Panc1 (cell line): ENCODE measurements at regions not wholly inside any gene's neighbourhood (a gene's known extent, or its start where the extent isn't known, plus 50 kb on each side); places are given as distances from the start of the nearest gene placed in this dataset.

Experiments
- ATAC-seq: fragments of 200-7000 bp; cut with Tn5 transposase; 2 replicates; pipeline ENCODE4 v1.9.1; 2020; ENCODE audit warnings: mild to moderate bottlenecking, moderate library complexity
- BruUV-seq: library from RNA; stranded (reverse); fragments of 400-500 nt; replicated peaks from 2 replicates; lab custom pipeline; 2021; lab: Mats Ljungman, UMichigan
- CTCF ChIA-PET: fragments of 300-600 bp; sonication (Branson Sonifier 250); formaldehyde crosslinking; loops from one replicate; lab custom pipeline; 2022; ENCODE audit warnings: antibody characterized with exemption; lab: Charles Lee
- POLR2A ChIA-PET: fragments of 300-600 bp; sonication (Branson Sonifier 250); formaldehyde crosslinking; loops from one replicate; lab custom pipeline; 2022; ENCODE audit warnings: antibody characterized with exemption; lab: Charles Lee
- DNase-seq: peaks from one replicate; pipeline ENCODE4 v3.0.0-alpha.2; 2010; ENCODE audit warnings: low read depth, low spot score
- H3K27ac ChIP-seq: 2 replicates; pipeline ENCODE4 v1.5.1; 2011; ENCODE audit warnings: mild to moderate bottlenecking, low read length, inconsistent platforms
- H3K27me3 ChIP-seq: fragments of 200-500 bp; sonication (Bioruptor generic); 2 replicates; pipeline ENCODE4 v1.6.0; 2014; ENCODE audit warnings: low read length, inconsistent platforms; ENCODE audit not compliant: control insufficient read depth, insufficient read depth
- H3K36me3 ChIP-seq: fragments of 200-500 bp; sonication (Bioruptor generic); 2 replicates; pipeline ENCODE4 v1.5.1; 2014; ENCODE audit warnings: inconsistent platforms, mild to moderate bottlenecking, low read length, moderate library complexity; ENCODE audit not compliant: control insufficient read depth, insufficient read depth
- H3K4me1 ChIP-seq: 2 replicates; pipeline ENCODE4 v1.5.1; 2011; ENCODE audit warnings: inconsistent platforms, mild to moderate bottlenecking, low read length, moderate library complexity; ENCODE audit not compliant: control insufficient read depth, insufficient read depth
- H3K4me3 ChIP-seq, 2 experiments: 2 replicates each; pipeline ENCODE4 v1.5.1; 2011 to 2012; ENCODE audit warnings: low read depth in 2 of 2, low read length in 2 of 2, mild to moderate bottlenecking in 2 of 2, inconsistent platforms in 1 of 2, moderate library complexity in 1 of 2
- H3K9me3 ChIP-seq: fragments of 200-500 bp; sonication (Bioruptor generic); 2 replicates; pipeline ENCODE4 v1.5.1; 2014; ENCODE audit warnings: low read depth, mild to moderate bottlenecking, inconsistent platforms, low read length, moderate library complexity; ENCODE audit not compliant: control insufficient read depth, insufficient read depth
- POLR2AphosphoS5 ChIP-seq: IDR thresholded peaks from 2 replicates; pipeline ENCODE4 v1.6.1; 2012; ENCODE audit warnings: mild to moderate bottlenecking, low read depth, low read length, moderate library complexity
- REST ChIP-seq, 2 experiments: IDR thresholded peaks; 2 replicates each; pipeline ENCODE4 v1.6.1; 2011 to 2012; ENCODE audit warnings: low read depth in 2 of 2, control low read depth in 1 of 2, low read length in 1 of 2, mild to moderate bottlenecking in 1 of 2, moderate library complexity in 1 of 2; ENCODE audit not compliant: insufficient read depth in 1 of 2
- SIN3A ChIP-seq: IDR thresholded peaks from 2 replicates; pipeline ENCODE4 v1.6.1; 2012; ENCODE audit warnings: low read depth, mild to moderate bottlenecking, low read length, moderate library complexity, borderline replicate concordance; ENCODE audit not compliant: insufficient read depth
- TCF7L2 ChIP-seq: IDR thresholded peaks from 2 replicates; pipeline ENCODE4 v1.6.1; 2011; ENCODE audit warnings: mild to moderate bottlenecking, low read depth, low read length, inconsistent platforms
- in situ Hi-C: cut with HindIII; loops from 2 replicates; pipeline ENCODE4 v1.10.0; 2016; ENCODE audit warnings: low sequenced_read_pairs, low pct_unique_long_range_greater_than_20kb
- intact Hi-C: fragments of 100-400 bp; cut with micrococcal nuclease; formaldehyde crosslinking; loops from one replicate; pipeline ENCODE4 v1.10.0; 2022; ENCODE audit not compliant: unreplicated experiment
- TF ChIP-seq, protein P1 (sequence below): fragments of 450-650 bp; IDR thresholded peaks from 2 replicates; pipeline ENCODE4 v1.5.1; 2017; ENCODE audit warnings: mild to moderate bottlenecking

DNA sequence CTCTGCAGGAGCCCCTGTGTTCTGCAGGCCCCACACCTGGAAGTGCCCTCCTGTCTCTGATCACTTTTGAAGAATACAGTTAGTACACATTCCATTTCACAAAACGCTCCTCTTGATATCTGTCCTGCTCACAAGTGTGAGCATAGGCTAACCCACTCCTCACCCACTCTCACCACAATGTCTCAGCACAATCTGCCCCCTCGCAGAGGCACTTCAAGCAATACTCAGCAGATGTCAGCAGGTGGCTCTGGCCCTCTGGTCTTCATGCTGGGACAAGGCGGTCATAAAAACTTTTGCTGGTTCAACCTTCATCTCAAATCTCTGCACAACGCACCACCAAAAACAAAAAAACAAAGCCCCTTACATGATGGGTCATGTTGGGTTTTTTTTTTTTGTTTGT, 671.2 kb downstream of the MATN1 start:
- peaks cover 11% of the 10 kb centered on the region for H3K27me3 ChIP-seq
- no peak overlapping the region for H3K27ac ChIP-seq
- ChIA-PET CTCF (no interaction called here), POLR2A (no interaction called here)
- intact Hi-C loops, result no loop called here
- ATAC-seq (no peak), DNase-seq (no peak)
- H3K4me1 ChIP-seq, result no peaks in the 10 kb centered on the region
- no peaks in the 10 kb centered on the region for H3K36me3 ChIP-seq
- H3K4me3 ChIP-seq, result no peak overlapping the region
- in situ Hi-C loops, result no loop called here
- BruUV-seq, result no TSS peak
- TF ChIP-seq, protein P1, sequence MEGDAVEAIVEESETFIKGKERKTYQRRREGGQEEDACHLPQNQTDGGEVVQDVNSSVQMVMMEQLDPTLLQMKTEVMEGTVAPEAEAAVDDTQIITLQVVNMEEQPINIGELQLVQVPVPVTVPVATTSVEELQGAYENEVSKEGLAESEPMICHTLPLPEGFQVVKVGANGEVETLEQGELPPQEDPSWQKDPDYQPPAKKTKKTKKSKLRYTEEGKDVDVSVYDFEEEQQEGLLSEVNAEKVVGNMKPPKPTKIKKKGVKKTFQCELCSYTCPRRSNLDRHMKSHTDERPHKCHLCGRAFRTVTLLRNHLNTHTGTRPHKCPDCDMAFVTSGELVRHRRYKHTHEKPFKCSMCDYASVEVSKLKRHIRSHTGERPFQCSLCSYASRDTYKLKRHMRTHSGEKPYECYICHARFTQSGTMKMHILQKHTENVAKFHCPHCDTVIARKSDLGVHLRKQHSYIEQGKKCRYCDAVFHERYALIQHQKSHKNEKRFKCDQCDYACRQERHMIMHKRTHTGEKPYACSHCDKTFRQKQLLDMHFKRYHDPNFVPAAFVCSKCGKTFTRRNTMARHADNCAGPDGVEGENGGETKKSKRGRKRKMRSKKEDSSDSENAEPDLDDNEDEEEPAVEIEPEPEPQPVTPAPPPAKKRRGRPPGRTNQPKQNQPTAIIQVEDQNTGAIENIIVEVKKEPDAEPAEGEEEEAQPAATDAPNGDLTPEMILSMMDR, result no peak
- TF ChIP-seq TCF7L2 (no peak), REST (IDR thresholded peaks at IDR 0.05; ENCODE audit: insufficient read depth in 1 of 2, low read depth in 2 of 2, low read length in 1 of 2) (no peak), SIN3A (no peak), POLR2AphosphoS5 (no peak)
- no peaks in the 10 kb centered on the region for H3K9me3 ChIP-seq

DNA sequence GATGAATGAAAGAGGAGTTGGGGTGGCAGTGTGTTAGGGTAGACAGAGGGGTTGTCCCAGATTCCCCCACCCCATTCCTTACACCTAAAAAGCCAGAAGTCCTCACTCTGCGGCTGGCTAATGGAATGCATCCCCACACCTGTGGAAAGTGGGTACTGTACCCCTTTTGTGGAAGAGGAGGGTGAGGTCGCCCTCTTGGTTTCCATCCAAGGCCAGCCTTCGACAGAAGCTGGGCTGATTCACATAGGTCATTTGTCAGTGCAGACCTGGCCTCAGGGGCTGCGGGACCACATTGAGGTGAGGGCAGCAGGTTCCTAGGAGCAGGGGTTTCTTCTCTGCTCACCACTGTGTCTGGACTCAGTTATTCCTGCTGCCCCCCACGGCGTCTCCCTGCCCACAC, 671.6 kb downstream of the MATN1 start:
- ChIA-PET CTCF (no interaction called here), POLR2A (no interaction called here)
- H3K27ac ChIP-seq, result no peak overlapping the region
- H3K9me3 ChIP-seq, result no peaks in the 10 kb centered on the region
- ATAC-seq (no peak), DNase-seq (no peak)
- TF ChIP-seq REST (IDR thresholded peaks at IDR 0.05; ENCODE audit: insufficient read depth in 1 of 2, low read depth in 2 of 2, low read length in 1 of 2) (no peak), TCF7L2 (no peak), POLR2AphosphoS5 (no peak), SIN3A (no peak)
- TF ChIP-seq, protein P1, result no peak
- no peaks in the 10 kb centered on the region for H3K4me1 ChIP-seq
- intact Hi-C loops, result no loop called here
- H3K36me3 ChIP-seq, result no peaks in the 10 kb centered on the region
- no peak overlapping the region for H3K4me3 ChIP-seq
- BruUV-seq, result no TSS peak
- in situ Hi-C loops, result no loop called here
- H3K27me3 ChIP-seq, result peaks cover 11% of the 10 kb centered on the region
